ENCODE measurements at regions not wholly inside any gene's neighbourhood (a gene's known extent, or its start where the extent isn't known, plus 50 kb on each side); places are given as distances from the start of the nearest gene placed in this dataset.
"Not testable (repeated sequence)": the region's sequence is repeated elsewhere in the genome, so short reads cannot be mapped to it uniquely, and the experiment has no call there.

DNA sequence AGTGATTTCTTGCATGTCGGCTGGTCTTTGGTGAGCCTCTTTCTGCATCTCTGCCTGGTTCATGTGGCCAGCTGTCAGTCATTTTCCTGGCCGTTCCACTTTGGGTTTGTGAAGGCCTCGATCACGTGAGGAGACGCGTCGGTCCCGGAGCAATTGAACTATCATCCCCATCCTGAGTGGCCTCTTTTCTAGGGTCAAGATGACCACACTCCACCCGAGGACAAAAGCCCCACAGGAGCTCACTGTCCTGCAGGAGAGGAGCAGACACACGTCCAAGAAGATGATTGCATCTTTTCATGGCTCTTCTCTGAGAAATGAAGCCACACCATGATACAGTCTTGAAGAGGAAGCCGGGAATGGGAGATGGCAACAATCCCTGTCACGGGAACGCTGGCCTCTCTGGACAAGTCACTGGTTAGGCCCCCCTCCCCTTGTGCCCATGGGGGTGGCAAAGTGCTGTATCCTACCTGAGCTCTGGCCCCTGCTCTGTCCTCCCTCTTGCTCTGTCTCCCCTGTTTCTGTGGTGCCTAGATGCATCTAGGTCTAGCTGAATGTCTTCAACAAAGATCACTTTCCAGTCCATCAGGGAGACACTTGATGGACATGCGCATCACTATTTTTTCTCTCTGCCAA is 291.4 kb upstream of the ZNF337 start:
- DNase-seq (ENCODE audit: low spot score) = not testable (repeated sequence)

GRCh38 chr20:25987073-25987927 is 290.6 kb upstream of the ZNF337 start:
- peak; percentile 42 for DNase-seq (ENCODE audit: low spot score)

DNA sequence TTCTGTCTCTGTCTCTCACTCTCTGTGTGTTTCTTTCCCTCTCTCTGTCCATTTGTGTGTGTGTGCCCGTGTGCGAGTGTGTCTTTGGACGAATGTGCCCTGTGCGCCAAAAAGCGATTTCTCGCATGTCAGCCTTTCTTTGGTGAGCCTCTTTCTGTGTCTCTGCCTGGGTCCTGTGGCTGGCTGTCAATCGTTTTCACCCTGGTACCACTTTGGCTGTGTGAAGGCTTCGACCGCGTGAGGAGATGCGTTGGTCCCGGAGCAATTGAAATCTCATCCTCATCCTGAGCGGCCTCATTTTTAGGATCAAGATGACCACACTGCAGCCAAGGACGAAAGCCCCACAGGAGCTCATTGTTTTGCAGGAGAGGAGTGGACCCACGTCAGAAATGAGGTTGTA is 288.9 kb upstream of the ZNF337 start:
- DNase-seq (ENCODE audit: low spot score) = no peak

GRCh38 chr20:25984933-25985332 is 288.3 kb upstream of the ZNF337 start:
- DNase-seq (ENCODE audit: low spot score) = peak; percentile 14

DNA sequence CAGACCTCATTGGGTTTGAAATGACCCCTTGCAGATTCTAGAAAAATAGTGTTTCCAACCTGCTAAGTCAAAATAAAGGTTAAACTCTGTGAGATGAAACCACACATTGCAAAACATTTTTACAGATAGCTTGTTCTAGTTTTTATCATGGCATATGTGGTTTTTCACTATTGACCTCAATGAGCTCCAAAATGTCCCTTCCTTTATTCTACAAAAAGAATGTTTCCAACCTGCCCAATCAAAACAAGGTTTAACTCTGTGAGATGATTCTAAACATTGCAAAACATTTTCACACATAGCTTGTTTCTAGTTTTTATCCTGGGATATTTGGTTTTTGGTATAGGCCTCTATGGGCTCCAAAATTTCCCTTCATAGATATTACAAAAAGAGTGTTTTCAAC is 286.0 kb upstream of the ZNF337 start:
- not testable (repeated sequence) for DNase-seq (ENCODE audit: low spot score)

DNA sequence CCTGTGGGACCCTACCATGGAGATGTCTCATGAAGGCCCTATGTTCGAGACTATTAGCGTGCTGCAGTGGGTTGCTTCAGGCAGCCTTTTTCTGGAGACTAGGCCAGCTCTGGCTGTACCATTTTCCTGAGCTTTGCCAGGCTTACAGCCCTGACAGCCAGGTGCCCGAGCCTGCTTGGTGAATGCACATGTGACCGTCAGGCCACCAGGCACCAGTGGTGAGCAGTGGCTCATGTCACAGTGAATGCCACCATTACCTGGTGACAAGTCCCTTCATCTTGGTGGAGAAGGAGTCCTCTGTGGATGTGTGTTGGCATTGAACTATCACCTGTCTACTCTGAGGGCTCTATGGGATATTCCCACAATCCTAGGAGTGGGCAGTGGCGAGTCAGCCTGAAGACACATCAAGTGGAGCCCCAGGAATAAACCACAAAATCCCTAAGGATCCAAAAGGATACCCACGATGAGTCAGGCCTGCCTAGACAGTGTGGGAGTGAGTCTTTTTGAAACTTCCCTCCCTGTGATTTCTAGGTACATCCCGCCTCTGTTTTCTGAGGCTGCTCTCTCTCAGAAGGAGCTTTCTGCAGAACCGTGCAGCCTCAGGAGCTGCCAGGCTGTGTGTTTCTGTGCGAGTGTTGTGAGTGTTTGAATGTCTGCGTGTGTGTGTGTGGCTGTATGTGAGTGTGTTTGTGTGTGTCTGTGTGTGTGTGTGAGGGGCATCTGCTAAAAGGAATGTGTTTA is 282.0 kb upstream of the ZNF337 start:
- not testable (repeated sequence) for DNase-seq (ENCODE audit: low spot score)

DNA sequence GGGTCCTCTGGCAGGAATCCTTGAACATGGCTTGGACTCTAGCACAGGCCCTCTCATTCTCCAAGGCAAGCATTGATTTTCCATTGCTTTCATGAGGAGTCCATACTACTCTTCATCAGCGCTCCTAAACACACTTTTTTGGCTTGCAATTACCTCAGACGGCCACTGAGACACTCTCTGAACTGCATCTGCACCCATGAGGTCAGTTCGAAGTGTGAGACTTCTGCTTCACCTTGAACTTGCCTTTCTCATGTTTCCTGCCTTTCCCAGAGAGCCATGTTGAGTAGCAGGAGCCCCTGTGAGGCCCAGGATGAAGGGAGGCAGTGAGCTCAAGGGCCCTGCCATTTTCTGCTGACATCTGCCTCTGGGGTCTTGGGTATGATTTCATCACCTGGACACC is 279.2 kb upstream of the ZNF337 start:
- DNase-seq (ENCODE audit: low spot score) = not testable (repeated sequence)

DNA sequence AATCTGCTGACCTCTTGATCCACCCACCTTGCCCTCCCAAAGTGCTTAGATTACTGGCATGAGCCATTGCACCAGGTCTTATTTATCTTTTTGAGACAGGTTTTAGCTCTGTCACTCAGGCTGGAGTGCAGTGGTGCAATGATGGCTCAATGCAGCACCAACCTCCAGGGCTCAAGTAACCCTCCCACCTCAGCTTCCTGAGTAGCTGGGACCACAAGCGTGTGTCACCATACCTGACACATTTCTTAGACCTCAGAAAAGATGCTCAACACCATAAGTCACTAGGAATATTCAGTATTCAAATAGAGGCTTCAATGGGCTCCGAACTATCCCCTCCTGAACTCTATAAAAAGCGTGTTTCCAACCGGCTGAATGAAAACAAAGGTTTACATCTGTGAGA is 268.6 kb upstream of the ZNF337 start:
- not testable (repeated sequence) for DNase-seq (ENCODE audit: low spot score)

DNA sequence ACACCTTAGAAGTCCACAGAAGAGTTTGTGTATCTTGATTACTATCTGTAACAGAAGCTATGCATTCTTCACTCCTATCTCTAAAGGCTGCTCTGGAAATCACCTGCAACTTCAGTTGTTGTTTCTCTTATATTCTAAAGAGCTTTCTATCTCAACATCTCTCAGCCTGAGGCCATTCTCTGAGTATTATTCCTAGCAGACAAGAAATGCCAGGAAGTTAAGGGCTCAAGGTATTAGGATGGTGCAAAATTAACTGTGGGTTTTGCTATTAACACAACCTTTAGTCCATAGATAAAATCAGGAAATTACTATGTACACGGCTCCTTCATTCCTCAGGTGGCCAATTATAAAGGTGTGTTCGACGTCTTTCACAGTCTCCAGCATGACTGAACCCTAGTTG is 257.2 kb upstream of the ZNF337 start:
- not testable (repeated sequence) for DNase-seq (ENCODE audit: low spot score)

- DNase-seq (ENCODE audit: low spot score) = not testable (repeated sequence)
Observed at GRCh38 chr20:25935230-25935629, 238.6 kb upstream of the ZNF337 start.

DNA sequence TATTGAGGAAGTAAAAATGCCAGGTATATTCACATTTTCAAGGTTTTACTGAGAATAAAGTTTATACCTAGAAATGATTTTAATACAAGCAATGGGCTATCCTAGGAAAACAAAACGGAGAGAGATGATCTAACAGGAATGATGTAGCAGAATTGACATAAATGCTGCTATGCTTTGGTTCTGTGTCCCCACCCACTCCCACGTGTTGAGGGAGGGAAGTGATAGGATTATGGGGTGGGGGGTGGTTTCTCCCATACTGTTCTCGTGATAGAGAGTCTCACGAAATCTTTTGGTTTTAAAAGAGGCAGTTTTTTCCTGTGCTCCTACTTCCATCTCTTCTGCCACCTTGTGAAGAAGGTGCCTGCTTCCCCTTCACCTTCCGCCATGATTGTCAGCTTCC is 236.2 kb upstream of the ZNF337 start:
- not testable (repeated sequence) for DNase-seq (ENCODE audit: low spot score)

DNA sequence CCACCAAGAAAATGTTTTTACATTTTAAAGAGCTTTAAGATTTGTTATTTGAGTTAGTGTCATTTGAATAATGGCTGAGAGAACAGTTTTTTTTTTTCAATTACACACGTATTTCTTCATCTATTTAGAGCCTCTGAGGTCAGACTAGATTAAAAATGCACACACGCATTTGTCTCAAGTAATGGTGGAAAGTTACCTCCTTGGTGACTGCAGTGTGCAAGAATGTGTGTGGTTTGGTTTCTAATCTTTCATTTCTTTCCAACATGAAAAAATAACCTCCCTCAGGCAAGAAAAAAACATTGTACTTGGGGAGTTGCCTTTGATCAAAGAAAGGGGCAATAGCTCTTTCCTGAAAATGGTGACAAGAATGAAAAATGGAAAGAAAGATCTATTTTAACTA is 235.5 kb upstream of the ZNF337 start:
- DNase-seq (ENCODE audit: low spot score) = not testable (repeated sequence)

DNA sequence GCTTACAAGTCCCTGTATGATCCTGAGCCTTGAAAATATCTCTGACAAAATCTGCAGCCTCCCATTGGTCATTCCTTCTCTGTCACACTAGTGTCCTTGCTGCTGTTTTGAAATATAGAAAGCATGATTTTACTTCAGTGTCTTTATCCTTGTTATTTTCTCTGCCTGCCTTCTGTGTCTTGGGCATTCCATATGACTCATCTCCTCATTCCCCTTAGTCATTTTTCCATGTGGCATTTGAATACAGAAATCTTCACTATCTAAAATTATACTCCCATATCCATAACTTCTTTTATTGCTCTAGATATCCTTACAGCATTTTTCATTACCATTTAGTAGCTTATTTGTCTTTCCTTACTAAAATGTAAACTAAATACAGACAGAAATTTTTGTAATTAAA is 205.7 kb upstream of the ZNF337 start:
- not testable (repeated sequence) for DNase-seq (ENCODE audit: low spot score)

DNA sequence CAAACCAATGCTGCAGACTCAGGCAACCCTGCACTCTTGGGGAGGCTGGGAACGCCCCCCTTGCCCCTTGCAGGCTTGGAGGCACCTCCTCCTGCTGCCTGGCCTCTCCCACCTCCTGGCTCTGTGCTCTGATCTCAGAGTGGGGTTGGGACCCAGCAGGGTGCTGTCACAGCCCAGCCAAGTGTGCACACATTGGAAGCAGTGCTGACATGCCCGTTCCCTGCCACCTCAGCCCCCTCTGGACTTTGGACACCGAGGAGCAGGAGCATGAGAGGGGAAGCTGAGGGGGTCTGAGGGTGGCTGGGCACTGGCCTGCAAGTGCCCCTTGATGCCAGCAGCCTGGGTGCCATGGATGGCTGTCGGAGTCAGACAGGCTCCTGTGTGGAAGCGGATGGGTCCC is 202.0 kb upstream of the ZNF337 start:
- not testable (repeated sequence) for DNase-seq (ENCODE audit: low spot score)

- not testable (repeated sequence) for DNase-seq (ENCODE audit: low spot score)
Observed at GRCh38 chr20:25879096-25879495, 182.4 kb upstream of the ZNF337 start.

GRCh38 chr20:25868650-25868979 is 172.0 kb upstream of the ZNF337 start:
- not testable (repeated sequence) for DNase-seq (ENCODE audit: low spot score)

DNA sequence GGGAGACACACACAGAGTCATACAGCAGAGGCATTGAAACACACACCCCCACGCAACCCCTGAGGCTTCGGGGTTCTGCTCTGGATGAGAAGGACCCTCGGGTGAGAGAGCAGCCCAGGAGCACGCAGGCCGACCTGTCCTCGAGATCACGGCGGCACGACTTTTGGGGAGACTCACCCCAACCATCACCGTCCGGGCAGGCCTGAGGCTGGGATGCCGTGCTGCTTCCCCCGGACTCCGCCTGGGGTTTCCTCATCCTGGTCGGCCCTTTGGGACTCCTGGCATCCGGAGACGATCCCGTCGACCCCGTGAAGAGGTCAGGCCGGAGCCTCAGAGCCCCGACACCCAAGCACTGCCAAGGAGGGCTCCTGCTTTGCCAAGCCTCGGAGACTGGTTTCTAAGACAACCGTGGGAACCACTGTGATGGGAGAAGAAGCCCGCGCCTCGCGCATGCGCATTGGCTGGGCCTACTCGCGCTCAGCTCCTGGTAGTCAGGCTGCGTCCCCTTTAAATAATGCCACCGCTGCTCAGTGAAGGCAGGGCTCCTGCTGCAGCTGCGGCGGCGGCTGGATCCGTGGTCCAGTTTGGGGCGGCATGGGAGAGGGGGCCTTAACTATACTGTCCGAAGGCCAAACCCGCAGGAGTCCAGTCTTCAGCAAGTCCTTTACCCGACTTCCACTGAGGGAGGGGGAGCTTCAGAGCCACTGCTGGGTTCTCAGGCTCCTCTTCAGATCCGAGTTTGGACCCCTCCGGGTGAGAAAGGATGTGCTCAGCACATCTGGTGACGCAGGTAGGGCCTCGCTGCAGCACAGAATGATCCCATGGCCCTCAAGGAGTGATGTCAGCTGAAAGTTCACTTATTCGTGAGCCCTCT is 171.4 kb upstream of the ZNF337 start:
- peak; percentile 65 for DNase-seq (ENCODE audit: low spot score)

DNA sequence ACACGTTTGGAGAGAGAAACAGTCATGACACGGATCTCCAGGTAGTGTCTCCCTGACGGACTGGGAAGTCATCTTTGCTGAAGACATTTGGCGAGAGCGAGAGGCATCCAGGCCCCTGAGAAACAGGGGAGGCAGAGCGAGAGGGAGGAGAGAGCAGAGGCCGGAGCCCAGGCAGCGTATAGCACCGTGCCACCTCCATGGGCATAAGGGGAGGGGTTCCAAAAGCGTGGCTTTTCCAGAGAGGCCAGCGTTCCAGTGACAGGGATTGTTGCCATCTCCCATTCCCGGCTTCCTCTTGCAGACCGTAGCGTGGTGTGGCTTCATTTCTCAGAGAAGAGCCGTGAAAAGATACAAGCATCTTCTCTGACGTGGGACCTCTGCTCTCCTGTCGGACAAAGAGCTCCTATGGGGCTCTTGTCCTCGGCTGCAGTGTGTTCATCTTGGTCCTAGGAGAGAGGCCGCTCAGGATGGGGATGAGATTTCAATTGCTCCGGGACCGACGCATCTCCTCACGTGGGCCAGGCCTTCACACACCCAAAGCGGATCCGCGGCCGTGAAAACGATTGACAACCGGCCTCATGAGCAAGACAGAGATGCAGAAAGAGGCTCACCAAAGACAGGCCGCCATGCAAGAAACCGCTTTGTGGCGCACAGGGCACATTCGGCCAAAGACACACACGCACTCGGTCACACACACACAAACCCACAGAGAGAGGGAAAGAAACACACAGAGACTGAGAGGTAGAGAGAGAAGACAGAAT is 170.5 kb upstream of the ZNF337 start:
- DNase-seq (ENCODE audit: low spot score) = not testable (repeated sequence)

GRCh38 chr20:25865715-25866656 is 169.3 kb upstream of the ZNF337 start:
- DNase-seq (ENCODE audit: low spot score) = peak; percentile 59
